SHP77 (cell line): ENCODE measurements at regions not wholly inside any gene's neighbourhood (a gene's known extent, or its start where the extent isn't known, plus 50 kb on each side); places are given as distances from the start of the nearest gene placed in this dataset.
A peak's percentile ranks its signal among the peaks of the same experiment; 100 is the strongest.

Source experiments
- DNase-seq, 2 experiments: peaks; one replicate each; lab custom pipeline; 2025; lab: John Stamatoyannopoulos, UW

DNA sequence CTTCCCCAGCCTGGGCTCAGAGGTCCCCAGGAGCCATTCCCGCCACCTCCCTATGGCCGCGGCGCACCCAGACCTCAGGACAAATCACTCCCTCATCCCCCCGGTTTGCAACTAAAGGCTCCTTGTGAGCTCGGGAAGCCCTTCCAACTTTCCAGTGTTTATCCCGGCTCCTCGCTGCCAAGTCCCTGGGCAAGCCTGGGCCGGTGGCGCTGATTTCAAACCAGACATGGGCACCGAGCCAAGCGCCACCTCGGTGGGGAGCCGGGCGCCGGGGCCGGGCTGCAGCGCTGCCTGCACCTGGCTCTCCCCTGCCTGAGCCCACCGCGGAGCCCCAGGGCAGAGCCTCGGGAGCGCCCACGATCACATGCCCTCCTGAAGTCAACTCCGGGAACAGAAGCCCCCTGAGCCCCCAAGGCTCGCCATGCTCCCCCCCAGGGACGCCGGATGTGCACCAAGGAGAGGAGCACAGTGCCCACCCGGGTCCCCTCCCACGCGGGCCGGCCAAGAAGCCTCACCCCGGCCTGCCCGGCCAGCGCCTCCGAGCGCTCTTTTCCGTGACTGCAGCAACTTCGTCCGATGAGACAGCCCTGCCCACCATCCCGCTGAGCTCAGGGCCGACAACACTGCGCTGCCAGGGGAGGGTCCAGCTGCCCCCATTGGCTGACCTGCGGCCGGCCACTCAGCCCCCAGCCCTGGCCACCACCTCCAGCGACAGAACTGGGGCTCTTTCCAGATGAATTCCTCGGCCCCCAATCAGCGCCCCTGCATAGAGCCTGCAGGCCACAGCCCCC lies 50.0 kb downstream of the NCOR2 start:
- peak; percentile 84 to 88 for DNase-seq

GRCh38 chr12:124516850-124517249 lies 50.6 kb downstream of the NCOR2 start:
- no peak for DNase-seq

DNA sequence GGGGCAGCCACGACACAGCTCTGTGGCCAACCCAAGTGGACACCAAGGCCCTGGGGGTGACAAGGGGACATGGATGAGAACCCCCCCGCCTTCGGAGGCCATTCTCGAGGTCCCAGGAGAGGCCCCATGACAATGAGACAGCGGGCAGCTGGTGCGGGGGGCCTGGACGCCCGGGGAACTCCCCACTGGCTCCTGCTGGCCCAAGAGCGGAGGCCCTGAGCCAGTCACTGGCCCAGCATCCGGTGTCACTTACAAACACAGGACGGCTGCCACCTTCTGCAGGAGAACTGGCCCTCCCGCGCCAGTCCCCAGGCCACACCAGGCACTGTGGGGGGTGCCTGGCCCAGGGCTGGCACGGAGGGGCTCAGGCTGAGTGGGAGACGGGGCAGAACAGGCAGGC lies 51.4 kb downstream of the NCOR2 start:
- peak in 1 of 2 experiments; percentile 34 for DNase-seq

DNA sequence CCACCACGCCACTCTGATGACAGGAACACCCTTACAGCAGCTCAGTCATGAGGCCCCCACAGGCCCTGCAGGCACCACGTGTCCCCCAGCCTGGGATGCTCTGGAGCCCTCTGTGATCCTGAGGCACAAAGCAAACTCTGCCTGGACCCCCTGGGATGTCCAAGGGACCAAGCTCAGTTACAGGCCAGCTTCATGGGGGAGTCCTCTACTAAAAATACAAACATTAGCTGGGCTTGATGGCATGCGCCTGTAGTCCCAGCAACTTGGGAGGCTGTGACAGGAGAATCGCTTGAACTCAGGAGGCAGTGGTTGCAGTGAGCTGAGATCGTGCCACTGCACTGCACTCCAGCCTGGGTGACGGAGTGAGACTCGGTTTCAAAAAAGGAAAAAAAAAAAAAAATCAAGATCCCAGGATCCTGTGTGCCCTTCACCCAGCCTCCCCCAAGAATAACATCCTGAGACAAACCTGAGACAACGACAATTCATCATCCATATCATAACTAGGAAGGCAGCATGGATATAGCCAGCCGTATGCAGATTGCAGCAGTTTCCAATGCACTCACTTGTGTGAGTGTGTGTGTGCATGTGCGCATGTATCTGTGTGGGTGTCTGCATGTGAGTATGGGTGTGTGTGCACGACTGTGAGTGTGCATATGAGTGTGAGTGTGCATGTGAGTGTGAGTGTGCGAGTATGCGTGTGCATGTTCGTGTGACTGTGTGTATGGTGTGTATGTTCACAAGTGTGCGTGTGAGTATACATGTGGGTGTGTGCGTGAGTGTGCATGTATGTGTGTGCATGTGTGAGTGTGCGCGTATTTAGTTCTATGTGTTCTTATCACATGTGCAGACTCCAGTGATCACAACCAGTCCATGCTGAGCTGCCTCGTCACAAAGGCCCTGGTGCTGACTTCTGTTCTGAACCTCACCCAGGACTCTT lies 52.1 kb downstream of the NCOR2 start:
- no peak for DNase-seq

DNA sequence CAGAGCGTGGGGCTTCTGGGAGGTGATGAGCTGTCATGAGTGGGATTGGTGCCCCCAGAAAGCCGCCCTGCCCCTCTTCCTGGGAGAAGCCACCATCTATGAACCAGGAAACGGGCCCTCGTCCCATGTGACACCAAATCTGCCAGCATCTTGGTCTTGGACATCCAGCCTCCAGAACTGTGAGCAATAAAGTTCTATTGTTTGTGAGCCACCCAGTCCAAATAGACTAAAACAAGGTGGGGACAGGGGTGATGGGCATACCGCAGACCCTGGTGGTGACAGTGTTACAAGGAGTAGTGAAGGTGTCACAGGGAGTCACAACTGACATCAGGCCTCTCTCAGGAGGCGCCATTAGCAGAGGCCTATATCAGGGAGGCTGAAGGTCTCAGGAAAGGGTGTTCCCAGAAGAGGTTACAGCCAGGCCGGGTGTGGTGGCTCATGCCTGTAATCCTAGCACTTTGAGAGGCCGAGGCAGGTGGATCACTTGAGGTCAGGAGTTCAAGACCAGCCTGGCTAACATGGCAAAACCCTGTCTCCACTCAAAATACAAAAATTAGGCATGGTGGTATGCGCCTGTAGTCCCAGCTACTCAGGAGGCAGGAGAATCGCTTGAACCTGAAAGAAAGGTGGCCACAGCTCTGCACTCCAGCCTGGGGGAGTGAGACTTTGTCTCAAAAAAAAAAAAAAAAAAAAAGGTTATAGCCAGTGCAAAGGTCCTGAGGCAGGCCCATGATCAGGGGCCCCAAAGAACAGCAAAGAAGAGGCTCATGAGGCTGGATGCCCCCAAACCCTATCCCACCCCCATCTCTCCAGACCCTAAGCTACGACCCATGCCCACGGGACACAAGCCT lies 53.0 kb downstream of the NCOR2 start:
- no peak for DNase-seq

GRCh38 chr12:124513297-124513867 lies 54.0 kb downstream of the NCOR2 start:
- no peak for DNase-seq

DNA sequence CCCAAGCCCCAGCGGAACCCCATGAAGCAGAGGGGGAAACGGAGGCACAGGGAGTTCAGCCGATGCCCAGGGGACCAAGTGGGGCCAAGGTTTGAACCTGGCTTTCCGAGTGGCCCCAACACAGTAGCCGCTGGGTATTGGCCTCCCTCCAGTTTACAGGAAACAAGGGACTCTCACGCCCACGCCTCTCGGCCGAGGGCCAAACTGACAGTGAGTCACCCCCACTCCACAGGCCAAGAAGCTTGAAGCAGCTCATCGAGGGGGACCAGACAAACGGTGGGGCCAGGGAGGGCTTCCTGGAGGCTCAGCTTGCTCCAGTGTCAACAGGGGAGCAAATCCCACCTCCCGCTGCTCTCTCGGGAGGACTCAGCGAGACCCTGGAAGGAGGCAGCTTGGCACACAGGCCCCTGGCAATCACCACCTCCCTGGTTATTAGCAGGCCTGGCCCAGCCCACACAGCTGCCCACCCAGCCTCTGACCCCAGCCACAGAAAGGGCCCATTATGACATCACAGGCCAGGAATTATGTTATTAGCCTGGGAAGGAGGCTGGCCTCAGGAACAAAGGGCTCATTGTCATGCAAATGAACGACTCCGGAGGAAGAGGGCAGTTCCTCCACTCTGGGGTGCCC lies 54.6 kb downstream of the NCOR2 start:
- peak; percentile 44 to 78 for DNase-seq

- DNase-seq: no peak
Measured at GRCh38 chr12:124511259-124511985, 56.0 kb downstream of the NCOR2 start.

- DNase-seq: no peak
Measured at GRCh38 chr12:124510301-124510970, 57.0 kb downstream of the NCOR2 start.

GRCh38 chr12:124509676-124510300 lies 57.6 kb downstream of the NCOR2 start:
- no peak for DNase-seq

DNA sequence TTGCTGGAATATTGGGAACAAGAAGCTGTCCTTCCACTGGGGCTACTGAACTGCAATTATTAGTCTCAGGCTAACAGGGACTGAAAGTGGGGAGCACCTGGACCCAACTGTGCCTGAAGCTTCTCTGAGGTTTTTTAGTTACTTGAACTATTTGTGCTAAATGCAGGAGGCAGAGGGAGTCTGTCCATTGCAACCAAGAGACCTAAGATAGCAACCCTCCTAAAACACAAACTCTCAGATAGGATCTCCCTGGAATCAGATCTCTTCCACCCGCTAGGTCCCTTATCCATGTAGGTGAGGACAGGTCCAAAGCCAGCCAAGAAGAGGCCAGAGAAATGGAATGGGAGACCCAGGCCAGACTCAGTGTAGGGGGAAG lies 58.1 kb downstream of the NCOR2 start:
- no peak for DNase-seq

- DNase-seq: no peak
Measured at GRCh38 chr12:124508381-124509079, 58.9 kb downstream of the NCOR2 start.

GRCh38 chr12:124507188-124508109 lies 60.0 kb downstream of the NCOR2 start:
- no peak for DNase-seq

- no peak for DNase-seq
Measured at GRCh38 chr12:124506832-124507153, 60.6 kb downstream of the NCOR2 start.

DNA sequence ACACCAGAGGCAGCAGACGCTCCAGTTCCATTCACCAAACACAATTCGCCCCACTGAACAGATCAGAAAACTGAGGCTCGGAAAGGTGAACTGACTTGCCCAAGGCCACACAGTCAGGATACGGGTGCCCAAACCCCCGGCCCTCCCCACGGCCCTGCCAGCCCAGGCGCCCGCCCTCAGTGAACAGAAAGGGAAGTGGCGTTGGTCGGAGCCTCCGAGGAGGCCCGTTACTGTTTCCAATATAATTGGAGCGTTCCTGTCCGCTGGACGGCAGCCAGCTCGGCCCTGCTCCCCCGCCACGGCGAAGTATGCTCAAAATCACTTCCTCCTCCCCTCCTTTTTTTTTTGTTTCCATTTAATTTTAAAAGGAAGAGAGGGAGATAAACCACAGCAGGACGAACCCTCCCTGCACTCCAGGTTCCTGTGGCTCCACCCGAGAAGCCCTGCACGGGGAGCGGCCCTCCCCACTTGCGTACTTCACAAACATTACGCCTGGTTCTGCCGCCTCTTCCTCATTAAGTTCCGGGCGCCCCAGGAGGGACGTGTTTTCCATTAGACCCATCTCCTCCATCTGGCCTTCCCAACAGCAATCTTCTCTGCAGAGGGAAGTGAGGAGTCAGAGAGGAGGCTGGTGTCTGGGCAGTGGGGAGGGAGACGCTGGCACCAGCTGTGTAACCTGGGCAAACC lies 61.1 kb downstream of the NCOR2 start:
- peak; percentile 23 to 66 for DNase-seq

DNA sequence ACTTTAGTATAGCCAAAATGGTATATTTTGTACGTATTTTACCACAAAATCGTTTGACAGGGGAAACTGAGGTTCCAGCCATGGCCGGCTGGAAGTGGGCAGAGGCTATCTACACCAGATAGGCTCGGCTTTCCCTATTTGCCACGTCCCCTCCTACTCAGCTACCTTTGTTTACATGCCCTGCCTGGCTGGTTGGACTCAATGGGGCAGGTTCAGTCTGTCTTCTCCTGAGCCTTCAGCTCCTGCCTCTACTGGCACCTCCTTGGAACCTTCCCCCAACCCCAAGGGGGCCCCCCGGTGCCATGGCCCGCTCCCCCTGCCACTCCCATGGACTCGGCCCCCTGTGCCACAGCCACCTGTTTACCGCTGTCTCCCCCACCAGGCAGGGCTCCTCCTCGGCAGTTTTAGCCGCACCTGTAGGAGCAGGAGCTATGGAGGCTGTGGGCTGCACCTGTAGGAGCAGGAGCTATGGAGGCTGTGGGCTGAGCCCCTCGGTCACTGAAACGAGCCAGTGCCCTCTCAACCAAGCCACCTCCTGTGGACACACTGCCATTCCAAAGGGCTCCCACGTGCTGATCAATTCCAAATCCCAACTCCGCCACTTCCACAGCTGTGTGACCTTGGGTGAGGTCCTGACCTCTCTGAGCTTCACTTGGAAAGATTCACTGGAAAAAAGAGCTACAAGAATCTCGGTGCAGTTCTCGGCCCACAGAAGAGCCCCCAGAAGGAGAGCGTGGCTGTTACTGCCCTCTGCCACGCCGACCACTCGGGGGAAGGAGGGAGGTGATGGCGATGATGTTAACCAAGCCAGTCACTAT lies 62.2 kb downstream of the NCOR2 start:
- DNase-seq: no peak
